ENCODE measurements at regions not wholly inside any gene's neighbourhood (a gene's known extent, or its start where the extent isn't known, plus 50 kb on each side); places are given as distances from the start of the nearest gene placed in this dataset.

DNA sequence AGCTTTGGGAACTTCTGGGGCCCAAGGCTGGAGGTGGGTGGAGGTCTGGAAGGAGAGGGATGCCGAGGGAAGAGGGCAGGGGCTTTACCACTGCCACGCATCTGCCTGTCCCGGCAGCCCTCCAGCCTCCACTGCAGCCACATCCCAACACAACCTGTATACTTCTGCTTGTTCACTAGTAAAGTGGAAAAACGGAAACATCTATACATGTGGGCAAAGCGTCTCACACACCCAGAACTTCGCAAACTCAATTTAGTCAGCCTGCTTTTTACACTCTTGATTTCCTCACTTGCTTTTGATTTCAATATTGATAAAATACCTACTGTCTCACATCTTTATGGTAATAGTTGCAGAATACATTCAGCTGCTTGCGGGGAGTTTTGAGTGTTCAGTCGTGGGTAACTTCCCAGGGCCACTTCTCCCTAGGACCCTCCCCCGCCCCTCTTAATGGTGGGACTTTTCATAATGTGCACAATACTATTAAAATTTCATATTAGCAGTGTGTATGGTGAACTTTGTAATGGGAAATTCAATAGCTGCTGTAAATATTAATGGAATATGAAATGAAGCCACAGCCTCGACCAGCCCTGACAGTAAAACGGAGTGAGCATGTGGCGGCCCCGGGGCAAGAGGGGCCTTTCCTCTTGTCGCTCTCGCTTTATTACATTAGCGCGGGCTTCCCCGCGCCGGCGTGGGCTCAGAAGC, 85.2 kb downstream of the NR2F2 start:
- DNase-seq, result no peak

DNA sequence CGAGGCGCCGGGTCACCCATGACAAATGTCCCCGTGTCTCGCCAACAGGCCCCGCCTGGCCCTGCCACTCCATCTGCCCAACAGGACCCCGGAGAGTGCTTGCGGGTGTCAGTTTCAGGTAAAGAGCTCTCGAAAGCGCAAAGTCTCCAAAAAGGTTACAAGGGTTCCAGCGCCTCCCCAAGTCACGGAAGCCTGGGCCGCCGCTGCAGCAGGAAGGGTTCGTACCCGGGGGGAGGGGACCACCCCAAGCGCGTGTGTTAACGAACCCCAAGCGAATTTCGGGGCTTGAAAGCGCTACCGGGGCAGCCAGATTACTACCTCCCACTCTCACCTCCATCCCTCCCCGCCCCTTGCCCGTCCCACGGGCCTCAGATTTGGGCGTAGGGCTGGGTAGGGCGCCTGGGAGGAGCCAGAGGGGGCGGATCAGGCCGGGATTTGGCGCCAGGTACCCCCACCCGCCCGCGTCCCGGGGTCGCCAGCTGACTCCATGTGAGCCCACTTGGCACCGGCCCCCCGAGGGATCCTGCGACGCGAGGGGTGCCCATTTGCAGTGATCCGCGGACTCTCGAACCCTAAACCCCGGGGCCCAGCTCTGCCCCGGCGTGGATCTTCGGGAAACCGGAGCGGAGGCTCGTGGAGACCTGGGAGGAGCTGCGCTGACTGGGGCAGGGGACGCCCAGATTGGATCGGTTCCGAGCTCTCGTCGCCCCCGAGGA, 85.9 kb downstream of the NR2F2 start:
- no peak for DNase-seq

DNA sequence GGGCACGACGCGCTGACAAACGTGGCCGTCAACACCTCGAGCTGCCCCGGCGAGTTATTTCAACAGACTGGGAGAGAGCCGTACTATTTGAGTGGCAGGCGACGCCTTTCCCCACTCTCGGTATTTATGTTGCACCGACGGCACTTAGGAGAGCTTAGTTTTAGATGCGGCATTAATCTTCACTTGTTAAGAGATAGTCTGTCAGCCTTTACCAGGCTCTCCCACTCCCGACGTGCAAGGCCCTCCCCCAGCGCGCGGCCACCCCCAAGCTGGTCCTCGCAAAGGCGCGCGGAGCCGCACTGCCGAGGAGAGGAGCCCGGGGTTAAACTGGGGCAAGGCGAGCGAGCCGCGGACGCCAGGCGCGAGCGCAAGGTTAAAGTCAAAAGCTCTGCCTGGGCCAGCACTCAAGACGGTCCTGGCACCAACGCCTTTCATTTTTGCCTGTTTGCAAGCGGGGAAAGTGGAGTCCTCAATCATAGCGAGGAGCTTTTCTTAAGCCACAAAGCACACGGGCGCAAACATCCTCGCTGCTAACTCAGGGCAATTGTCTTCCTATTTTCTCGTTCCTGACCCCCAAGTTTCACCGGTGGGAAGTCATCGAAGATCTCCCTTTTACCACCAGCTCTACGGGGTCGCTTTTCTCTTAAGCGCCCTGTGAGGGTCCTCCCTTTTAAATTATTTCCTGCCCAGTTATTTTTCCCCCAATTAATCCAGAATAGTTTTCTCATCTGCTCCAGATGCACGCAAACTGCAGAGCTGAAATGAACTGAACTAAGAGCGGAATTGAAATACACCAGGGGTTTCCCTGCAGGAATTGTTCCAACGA, 86.6 kb downstream of the NR2F2 start:
- no peak for DNase-seq

DNA sequence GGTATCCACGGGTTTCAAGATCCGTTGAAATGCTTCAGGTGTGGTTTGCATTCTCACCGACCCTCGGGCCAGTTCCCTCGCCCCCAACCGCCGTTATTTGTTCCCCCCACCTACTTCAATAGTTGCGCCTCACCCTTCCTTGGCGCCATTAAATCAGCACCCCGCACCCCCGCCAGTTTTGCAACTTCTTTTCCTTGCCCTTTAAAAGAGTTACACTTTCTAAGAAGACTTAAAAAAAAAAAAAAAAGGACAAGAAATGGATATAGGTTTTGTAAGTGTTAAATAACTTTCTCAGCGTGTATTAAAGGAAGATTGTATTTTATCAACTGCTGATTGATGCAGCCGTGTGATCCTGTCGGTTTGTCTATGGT, 87.2 kb downstream of the NR2F2 start:
- no peak for DNase-seq

DNA sequence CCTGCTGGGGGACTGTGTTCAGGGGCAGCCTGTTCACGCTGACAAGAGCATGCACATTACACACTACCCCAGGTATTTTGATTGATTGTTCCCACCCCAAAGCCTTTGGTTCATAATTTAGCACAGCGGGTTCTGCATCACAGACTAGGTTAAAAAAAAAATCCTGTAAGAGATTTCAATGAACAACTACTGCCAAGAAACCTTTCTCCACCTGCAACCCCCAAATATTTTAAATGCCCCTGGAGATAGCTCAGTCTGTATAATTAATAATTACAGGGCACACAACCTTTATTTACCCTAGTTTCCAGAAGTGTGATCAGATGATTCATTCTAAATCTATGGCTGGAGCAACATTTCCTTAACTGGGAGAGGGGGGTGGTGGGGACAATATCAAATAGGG, 87.6 kb downstream of the NR2F2 start:
- peak in 1 of 2 experiments; percentile 50 for DNase-seq

DNA sequence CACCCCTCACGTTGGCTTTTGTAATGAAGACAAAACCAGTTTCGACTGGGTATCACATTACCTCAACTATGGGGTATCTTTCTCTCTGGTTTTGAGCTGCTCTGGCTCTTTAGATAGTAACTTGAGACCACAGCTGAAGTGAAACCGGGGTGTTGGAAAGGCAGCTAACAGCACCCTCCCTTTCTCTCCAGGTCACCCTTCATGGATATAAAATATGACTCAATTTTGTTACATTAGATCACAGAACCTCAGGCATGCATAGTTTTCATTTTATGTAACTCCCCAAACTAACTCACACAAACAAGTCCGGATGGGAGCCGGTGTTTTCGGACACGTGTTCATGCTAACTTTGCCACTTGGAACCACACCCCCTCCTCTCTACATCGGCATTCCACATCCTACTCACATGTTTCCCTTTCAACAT, 90.7 kb downstream of the NR2F2 start:
- no peak for DNase-seq

DNA sequence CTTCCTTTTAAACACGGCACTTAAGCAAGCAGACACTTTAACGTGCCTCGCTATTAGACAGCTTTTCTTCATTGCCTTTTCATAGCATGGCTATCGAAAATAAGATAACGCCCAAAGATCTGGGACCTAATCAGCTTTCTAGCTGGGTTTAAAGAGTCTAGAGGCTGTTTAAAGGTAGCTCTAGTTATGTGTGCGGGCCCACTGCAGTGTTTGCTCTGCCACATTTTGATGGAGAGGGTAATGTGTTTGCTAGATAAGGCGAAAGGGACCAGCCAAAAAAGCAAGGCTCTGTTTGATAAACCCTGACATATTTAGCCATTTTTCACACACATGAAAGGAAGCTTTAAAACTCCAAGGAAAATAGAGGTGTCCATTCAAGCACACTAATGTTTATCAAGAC, 91.6 kb downstream of the NR2F2 start:
- no peak for DNase-seq

DNA sequence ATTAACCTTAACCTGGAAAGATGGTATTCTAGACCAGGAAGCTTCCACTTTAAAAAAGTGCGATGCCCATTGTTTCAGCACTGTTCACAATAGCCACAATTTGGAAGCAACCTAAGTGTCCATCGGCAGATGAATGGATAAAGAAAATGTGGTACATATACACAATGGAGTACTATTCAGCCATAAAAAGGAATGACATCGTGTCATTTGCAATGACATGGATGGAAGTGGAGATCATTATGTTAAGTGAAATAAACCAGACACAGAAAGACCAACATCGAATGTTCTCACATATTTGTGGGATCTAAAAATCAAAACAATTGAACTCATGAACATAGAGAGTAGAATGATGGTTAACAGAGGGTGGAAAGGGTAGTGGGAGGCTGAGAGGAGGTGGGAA, 94.2 kb downstream of the NR2F2 start:
- DNase-seq, result no peak

DNA sequence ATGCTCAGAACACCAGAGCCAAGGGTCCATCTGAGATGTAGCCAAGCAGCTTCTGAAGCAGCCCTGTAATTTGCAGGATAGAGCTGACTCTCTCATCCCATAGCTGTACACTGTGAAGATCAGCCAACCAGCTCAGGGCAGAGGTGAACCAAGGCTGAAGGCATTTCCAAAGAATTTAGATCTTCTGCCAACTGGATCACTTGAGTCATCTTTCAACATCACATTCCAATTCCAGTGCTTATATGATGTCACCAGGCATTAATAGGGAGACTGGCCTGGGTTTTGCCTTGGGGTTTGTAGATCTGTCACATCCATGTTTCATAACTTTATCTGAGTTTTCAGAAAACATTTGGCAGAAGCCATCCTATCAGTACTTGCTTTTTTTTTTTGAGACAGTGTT, 98.2 kb downstream of the NR2F2 start:
- no peak for DNase-seq

DNA sequence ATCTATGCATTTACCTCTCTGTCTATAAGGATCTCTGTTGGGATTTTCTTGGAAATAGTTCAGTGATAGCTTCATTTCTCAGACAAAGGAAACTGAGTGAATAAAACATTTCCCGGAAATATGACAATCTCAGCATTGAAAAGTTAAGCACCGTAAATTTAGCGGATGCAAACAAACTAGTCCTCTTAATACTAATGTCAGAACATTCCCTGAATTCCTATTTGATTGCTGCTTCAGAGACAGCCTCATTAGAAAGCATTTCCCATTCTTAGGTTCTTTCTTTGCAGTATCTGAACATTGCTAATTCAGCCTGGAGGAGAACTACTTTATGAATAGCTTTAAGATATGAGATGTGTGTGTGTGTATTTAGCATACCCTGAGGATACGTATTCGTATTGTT, 101.3 kb downstream of the NR2F2 start:
- no peak for DNase-seq

DNA sequence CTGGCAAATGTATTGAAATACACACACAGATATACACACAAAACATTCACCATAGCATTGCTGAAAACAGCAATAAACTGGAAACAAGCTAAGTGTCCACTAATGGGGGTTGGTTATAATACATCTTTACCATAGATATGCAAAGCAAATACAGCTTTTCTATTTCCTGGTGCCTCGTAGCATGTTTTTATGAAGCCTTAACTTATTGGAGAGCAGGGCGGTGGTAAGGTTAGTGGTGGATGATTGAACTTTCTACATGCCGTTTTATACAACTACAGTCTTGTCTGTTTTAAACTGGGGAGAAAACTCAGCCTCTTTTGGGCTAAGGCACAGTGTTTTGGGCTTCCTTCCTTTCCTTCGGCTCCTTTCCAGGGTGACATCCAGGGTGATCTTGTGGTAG, 104.5 kb downstream of the NR2F2 start:
- DNase-seq, result no peak

DNA sequence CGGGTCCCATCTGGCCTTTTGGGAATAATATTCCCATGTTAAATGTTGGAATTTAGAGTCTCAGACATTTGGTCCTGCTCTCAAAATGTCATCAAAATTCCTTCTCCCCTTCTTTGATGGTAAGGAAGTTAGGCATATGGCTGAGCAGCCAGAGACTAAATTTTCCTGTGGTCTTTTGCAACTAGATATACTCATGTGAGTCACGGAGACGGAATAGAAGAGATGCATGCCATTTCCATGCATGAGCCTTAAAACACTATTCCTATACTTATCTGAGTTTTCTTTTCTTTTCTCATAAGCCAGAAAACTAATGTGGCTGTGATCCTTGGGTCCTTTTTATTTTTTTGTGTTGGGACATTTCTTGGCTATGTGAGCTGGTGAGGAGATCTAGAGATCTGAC, 105.3 kb downstream of the NR2F2 start:
- DNase-seq, result no peak

DNA sequence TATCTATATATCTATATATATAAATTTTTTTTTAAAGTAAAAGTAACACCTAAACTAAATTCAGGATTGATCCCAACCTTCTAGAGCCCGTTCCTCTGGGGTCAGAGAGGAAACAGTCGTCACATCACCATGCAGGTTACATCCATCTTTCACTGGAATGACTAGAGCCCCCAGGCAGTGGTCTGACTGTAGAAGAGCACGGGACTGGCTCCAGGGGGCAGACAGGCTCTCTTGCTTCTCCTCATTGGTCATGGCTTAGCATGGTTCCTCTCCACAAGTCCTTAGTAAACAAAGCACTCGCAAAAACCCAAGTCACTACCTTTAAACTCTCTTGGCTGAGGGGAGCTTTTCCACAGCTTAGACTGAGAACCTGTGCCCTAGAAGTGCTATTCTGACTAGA, 110.5 kb downstream of the NR2F2 start:
- DNase-seq, result no peak

DNA sequence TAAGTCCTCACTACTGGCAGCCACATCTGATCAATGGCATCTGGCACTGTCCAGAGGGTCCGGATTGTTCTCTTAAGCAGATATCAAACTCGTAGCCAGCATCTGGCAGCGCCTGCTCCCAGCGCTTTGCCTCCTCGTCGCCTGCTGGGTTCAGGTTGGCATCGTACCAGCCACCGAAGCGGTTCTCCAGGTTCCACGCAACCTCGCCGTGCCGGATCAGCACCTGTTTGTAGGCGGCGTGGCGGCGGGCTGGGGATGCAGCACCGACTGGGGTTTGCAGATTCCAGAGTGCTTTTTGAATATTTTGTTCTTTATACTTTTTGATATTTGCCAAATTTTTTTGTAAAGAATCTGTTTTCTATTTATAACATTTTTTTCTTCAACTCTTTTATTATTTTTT, 111.6 kb downstream of the NR2F2 start:
- DNase-seq, result no peak

DNA sequence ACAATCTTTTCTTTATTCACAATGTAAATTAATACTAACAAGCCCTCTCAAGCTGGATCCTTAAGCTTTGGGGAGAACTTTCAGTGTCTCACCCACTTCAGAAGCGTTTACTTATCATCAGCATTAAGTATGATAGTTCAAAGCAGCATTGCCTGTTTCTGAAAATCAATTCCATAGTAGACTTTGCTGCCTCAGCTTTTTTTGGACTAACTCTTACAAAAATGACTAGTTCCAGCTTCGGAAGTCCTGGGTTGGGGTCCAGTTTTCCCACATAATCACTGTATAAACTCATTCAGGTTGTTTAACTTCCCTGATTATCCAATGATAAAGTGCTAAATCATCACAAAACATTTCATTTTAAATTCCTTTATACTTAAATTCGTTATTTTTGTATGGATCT, 114.4 kb downstream of the NR2F2 start:
- no peak for DNase-seq

DNA sequence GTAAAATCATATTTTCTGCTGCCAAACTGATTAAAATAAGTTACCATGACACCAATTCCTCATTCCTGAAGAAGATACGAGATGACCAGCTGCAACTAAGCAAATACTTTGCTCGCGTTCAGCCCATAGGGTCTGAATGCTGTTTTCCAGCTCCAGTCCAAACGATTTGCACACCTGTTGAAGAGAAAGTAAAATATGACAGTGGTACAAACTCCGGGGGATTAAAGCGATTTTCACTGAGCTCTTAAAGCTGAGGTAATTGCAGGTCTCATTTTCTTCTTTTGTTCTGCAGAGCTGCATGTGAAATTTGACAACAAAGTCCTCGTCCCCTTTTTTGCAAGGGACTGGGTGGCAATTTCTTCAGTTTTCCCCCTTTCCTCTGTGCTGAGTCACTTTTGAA, 118.4 kb downstream of the NR2F2 start:
- DNase-seq, result peak in 1 of 2 experiments; percentile 30

DNA sequence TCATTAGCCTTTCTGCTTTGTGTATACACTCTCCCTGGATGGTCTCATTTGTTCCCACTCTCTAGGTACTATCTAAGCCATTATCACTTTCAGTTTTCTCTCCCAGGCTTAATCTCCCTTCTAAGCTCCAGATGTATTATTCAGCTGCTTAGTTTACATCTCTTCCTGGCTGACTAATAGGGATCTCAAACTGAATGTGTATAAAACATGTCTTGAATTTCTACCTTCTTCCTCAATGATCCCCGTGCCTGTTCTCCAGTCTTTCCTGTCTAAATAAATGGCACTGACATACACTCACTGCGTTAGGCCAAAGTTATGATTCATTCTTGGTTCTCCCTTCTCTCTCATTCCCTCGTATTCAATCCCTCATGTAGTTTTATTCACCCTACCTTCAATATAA, 127.3 kb downstream of the NR2F2 start:
- no peak for DNase-seq

DNA sequence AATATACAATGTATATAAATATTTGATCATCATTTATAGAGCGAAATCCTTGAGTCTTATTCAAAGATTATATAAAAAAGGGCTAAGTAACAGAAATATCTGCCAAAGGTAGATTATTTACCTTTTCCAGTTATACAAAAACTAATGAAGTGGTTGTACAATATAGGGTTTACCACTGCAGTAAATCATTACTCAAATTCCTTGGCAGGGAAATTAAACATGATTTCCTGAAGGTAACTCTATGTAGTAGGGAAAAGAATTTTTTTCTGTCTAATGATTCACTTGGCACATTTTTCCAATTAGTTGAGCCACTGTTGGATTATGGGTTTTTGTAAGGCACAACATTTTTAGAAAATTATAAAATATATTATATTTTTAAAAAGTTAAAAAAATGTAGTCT, 129.6 kb downstream of the NR2F2 start:
- DNase-seq, result no peak

DNA sequence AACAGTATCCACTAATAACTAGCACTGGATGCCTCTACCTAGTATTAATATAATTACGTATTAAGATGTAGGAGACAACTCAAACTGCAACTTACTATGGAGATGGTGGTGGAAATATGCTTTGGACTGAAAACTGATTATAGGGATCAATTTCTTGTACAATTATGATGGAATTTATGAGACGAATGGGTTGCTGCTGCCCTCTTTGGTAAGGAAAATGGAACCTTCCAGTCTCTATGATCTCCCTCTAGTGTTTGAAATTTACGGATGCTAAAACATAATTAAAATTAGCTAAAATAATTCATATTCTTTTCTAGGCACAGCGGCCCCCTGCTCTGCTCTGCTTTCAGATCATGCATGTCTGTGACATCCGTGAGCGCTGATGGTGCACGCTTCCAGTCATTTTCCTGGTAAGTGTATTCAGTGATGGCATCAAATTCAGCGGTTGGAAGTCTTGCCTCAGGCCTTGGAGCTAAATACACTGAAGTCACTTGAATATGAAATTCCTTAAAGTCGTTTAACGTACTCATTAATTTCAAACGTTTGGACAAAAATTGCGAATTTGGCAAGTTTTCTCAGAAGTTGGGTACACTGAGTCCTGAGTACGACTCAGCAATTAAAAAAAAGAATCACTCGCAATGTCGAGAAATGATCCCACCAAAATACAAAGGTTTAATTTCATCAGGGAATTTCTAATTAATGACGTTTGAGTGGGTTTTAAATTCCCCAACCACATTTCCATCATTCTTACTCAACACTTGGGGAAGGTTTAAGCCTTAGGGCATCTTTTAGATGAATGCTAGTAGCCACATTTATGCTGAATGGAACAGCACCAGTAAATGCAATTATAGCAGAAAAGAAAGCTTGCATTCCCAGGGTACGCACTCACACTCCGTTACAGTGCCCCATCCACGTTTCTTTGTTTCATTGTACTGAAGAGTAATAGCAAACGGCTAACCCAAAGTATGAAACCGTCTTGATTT, 132.6 kb downstream of the NR2F2 start:
- DNase-seq, result no peak

DNA sequence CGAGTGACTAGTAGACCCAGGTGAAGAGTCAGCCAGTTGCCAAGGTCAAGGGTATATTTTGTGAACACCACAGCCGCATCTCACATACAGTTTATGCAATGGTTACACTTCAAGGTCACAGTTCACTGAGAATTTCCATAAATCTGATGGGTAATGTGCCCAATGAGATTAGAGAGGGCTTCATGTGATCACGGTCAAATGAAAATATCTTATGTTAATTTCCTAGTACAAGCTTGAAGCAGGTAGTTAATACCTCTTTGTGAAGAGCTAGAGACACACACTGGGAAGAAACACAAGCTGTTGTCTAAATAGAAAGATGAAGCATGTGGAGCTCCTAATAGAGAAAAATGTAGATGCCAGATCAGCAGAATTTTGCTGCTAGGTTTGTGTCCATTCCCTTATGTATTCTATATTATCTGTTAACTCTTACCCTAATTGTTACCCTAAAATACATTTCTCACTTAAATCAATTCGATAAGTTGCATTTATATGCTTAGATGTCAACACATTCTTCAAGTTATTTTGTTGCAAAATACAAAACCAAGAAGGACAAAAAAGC, 136.0 kb downstream of the NR2F2 start:
- DNase-seq, result no peak

DNA sequence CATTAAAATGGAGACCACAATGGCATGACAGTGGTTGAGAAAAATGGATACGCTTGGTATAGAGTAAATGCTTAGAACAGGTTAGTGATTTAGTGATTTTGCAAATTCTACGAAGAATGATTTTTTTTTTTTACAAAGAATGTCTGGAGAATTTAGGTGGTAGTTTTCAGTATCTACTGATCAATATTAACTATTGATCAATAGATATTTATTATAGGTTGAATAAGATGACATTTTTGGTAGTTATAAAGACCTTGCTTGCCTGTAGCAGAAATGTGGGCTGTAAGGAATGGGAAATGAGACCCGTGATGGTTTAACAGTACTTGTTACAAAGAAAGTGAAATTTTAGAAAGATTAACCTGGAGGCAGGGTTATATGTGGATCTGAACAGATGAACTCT, 137.5 kb downstream of the NR2F2 start:
- DNase-seq, result no peak

DNA sequence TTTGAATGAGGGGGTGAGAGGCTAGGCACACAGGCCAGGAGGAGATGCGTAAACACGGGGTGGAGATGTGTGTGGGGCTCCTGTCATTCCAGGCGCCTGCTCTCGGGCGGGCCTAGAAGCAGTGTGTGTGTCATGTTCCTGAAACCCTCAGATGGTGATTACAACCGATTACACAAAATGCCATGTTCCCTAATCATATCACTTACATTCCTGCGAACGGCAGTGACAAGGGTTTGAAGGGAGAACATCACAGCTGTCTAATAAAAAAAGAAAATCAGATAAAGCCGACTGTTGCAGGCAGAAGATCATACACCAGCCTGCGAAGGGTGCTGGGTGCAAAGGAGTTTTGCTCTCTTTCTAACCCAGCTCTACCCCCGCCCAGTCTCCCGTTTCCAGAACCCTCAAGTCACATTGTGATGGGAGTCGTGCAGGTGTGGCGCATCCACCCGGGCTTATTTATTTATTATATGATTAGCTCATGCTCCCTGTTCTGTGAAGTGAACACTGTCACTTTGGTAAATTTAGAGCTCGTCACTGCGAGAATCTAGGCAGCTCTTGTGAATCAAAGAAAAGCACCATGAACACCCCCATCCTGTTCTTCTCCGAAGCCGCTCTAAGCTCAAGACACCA, 140.3 kb downstream of the NR2F2 start:
- DNase-seq, result no peak

Measured in NCI-H2081 (cell line).